ENCODE measurements at regions not wholly inside any gene's neighbourhood (a gene's known extent, or its start where the extent isn't known, plus 50 kb on each side); places are given as distances from the start of the nearest gene placed in this dataset.
"Not testable (repeated sequence)": the region's sequence is repeated elsewhere in the genome, so short reads cannot be mapped to it uniquely, and the experiment has no call there.

GRCh38 chr17:26936645-26937044, 357.3 kb upstream of the WSB1 start:
- Histone ChIP-seq H3K4me3 (ENCODE audit: low read depth in 1 of 3, low read length in 3 of 3) (peak overlapping the region in 1 of 3 donors; percentile 35), H3K9me3 (ENCODE audit: control insufficient read depth in 4 of 4, low read length in 3 of 4) (peaks cover 28 to 45% (median 34%) of the 10 kb centered on the region in 4 donors)
- 80% methylated on average over 4 of the region's 4 CpGs for WGBS
- H3K9ac ChIP-seq (ENCODE audit: low read depth in 1 of 2, low read length in 2 of 2); H3K27me3 ChIP-seq (ENCODE audit: control insufficient read depth in 4 of 4, insufficient read depth in 4 of 4, low read length in 3 of 4); H3K4me1 ChIP-seq (ENCODE audit: control insufficient read depth in 4 of 4, insufficient read depth in 4 of 4, low read length in 3 of 4); H3K27ac ChIP-seq (ENCODE audit: low read depth in 1 of 2, low read length in 2 of 2); DNase-seq (ENCODE audit: low spot score); H3K36me3 ChIP-seq (ENCODE audit: control insufficient read depth in 4 of 4, insufficient read depth in 3 of 4, low read depth in 1 of 4, low read length in 3 of 4): not testable (repeated sequence)

GRCh38 chr17:26937750-26938322, 356.1 kb upstream of the WSB1 start:
- DNase-seq (ENCODE audit: low spot score), result not testable (repeated sequence)

GRCh38 chr17:26939755-26940154, 354.2 kb upstream of the WSB1 start:
- H3K27ac ChIP-seq (ENCODE audit: low read depth in 1 of 2, low read length in 2 of 2); H3K36me3 ChIP-seq (ENCODE audit: control insufficient read depth in 4 of 4, insufficient read depth in 3 of 4, low read depth in 1 of 4, low read length in 3 of 4); H3K27me3 ChIP-seq (ENCODE audit: control insufficient read depth in 4 of 4, insufficient read depth in 4 of 4, low read length in 3 of 4); H3K9ac ChIP-seq (ENCODE audit: low read depth in 1 of 2, low read length in 2 of 2); DNase-seq (ENCODE audit: low spot score); H3K4me1 ChIP-seq (ENCODE audit: control insufficient read depth in 4 of 4, insufficient read depth in 4 of 4, low read length in 3 of 4): not testable (repeated sequence)
- 79% methylated on average over 8 of the region's 8 CpGs for WGBS
- Histone ChIP-seq H3K4me3 (ENCODE audit: low read depth in 1 of 3, low read length in 3 of 3) (peak overlapping the region in 2 of 3 donors; percentile 27 to 29), H3K9me3 (ENCODE audit: control insufficient read depth in 4 of 4, low read length in 3 of 4) (peaks cover 28 to 45% (median 34%) of the 10 kb centered on the region in 4 donors)

More at GRCh38 chr17:26937750-26938322, 356.1 kb upstream of the WSB1 start:
- not testable (repeated sequence) for H3K4me3 ChIP-seq (ENCODE audit: low read depth in 1 of 3, low read length in 3 of 3); H3K9ac ChIP-seq (ENCODE audit: low read depth in 1 of 2, low read length in 2 of 2); H3K27ac ChIP-seq (ENCODE audit: low read depth in 1 of 2, low read length in 2 of 2); H3K4me1 ChIP-seq (ENCODE audit: control insufficient read depth in 4 of 4, insufficient read depth in 4 of 4, low read length in 3 of 4); H3K36me3 ChIP-seq (ENCODE audit: control insufficient read depth in 4 of 4, insufficient read depth in 3 of 4, low read depth in 1 of 4, low read length in 3 of 4); H3K27me3 ChIP-seq (ENCODE audit: control insufficient read depth in 4 of 4, insufficient read depth in 4 of 4, low read length in 3 of 4)
- 43% methylated on average over 1 of the region's 1 CpG for WGBS
- peaks cover 28 to 45% (median 34%) of the 10 kb centered on the region in 4 donors for H3K9me3 ChIP-seq (ENCODE audit: control insufficient read depth in 4 of 4, low read length in 3 of 4)

- not testable (repeated sequence) for H3K4me1 ChIP-seq (ENCODE audit: control insufficient read depth in 4 of 4, insufficient read depth in 4 of 4, low read length in 3 of 4); H3K27ac ChIP-seq (ENCODE audit: low read depth in 1 of 2, low read length in 2 of 2); H3K36me3 ChIP-seq (ENCODE audit: control insufficient read depth in 4 of 4, insufficient read depth in 3 of 4, low read depth in 1 of 4, low read length in 3 of 4); H3K9ac ChIP-seq (ENCODE audit: low read depth in 1 of 2, low read length in 2 of 2); H3K27me3 ChIP-seq (ENCODE audit: control insufficient read depth in 4 of 4, insufficient read depth in 4 of 4, low read length in 3 of 4); DNase-seq (ENCODE audit: low spot score)
- 45% methylated on average over 2 of the region's 2 CpGs for WGBS
- peak overlapping the region in 1 of 3 donors; percentile 29 for H3K4me3 ChIP-seq (ENCODE audit: low read depth in 1 of 3, low read length in 3 of 3)
- H3K9me3 ChIP-seq (ENCODE audit: control insufficient read depth in 4 of 4, low read length in 3 of 4), result peaks cover 28 to 45% (median 34%) of the 10 kb centered on the region in 4 donors
These were observed 353.3 kb upstream of the WSB1 start for GRCh38 chr17:26940587-26940986.

- 30% methylated on average over 91 of the region's 91 CpGs for WGBS
- peaks cover 0 to 7% (median under 1%) of the 10 kb centered on the region in 4 donors for H3K9me3 ChIP-seq (ENCODE audit: control insufficient read depth in 4 of 4, low read length in 3 of 4)
- peaks cover 0 to 3% (median under 1%) of the 10 kb centered on the region in 4 donors for H3K27me3 ChIP-seq (ENCODE audit: control insufficient read depth in 4 of 4, insufficient read depth in 4 of 4, low read length in 3 of 4)
- H3K36me3 ChIP-seq (ENCODE audit: control insufficient read depth in 4 of 4, insufficient read depth in 3 of 4, low read depth in 1 of 4, low read length in 3 of 4), result no peaks in the 10 kb centered on the region
- no peak overlapping the region for H3K27ac ChIP-seq (ENCODE audit: low read depth in 1 of 2, low read length in 2 of 2)
- H3K9ac ChIP-seq (ENCODE audit: low read depth in 1 of 2, low read length in 2 of 2), result no peak overlapping the region
- peaks cover 0 to 4% (median 0%) of the 10 kb centered on the region in 4 donors for H3K4me1 ChIP-seq (ENCODE audit: control insufficient read depth in 4 of 4, insufficient read depth in 4 of 4, low read length in 3 of 4)
- peak overlapping the region in 1 of 3 donors; percentile 4 for H3K4me3 ChIP-seq (ENCODE audit: low read depth in 1 of 3, low read length in 3 of 3)
- no peak for DNase-seq (ENCODE audit: low spot score)
- TF ChIP-seq YY1 (IDR thresholded peaks at IDR 0.05), result no peak
- no peak for TF ChIP-seq JUND (IDR thresholded peaks at IDR 0.05)
- TF ChIP-seq TAF1 (conservative IDR thresholded peaks at IDR 0.05), result no peak
- no peak for TF ChIP-seq NR2F2 (IDR thresholded peaks at IDR 0.05)
- TF ChIP-seq HNF4A (conservative IDR thresholded peaks at IDR 0.05), result no peak
- no peak for TF ChIP-seq ZBTB33 (IDR thresholded peaks at IDR 0.05)
- TF ChIP-seq SP1 (IDR thresholded peaks at IDR 0.05), result no peak
- TF ChIP-seq EGR1 (IDR thresholded peaks at IDR 0.05; ENCODE audit: low read depth in 2 of 2), result no peak
- no peak for TF ChIP-seq FOXA2 (IDR thresholded peaks at IDR 0.05)
- no peak for TF ChIP-seq GABPA (IDR thresholded peaks at IDR 0.05 in 1 of 2, conservative IDR thresholded peaks at IDR 0.05 in 1 of 2)
- no peak for TF ChIP-seq RXRA (IDR thresholded peaks at IDR 0.05)
- TF ChIP-seq CTCF (IDR thresholded peaks at IDR 0.05; ENCODE audit: low read depth, low read length, missing input control), result no peak
- TF ChIP-seq RAD21 (IDR thresholded peaks at IDR 0.05), result no peak
- no peak for TF ChIP-seq FOXA1 (IDR thresholded peaks at IDR 0.05)
- no peak for TF ChIP-seq HNF4G (IDR thresholded peaks at IDR 0.05)
These were observed 331.4 kb upstream of the WSB1 start for GRCh38 chr17:26962255-26963162.

All from liver (tissue), 8 donors.